Peyer's patch (tissue), 4 donors: ENCODE measurements at regions not wholly inside any gene's neighbourhood (a gene's known extent, or its start where the extent isn't known, plus 50 kb on each side); places are given as distances from the start of the nearest gene placed in this dataset.

Experiments
- DNase-seq, 3 donors: peaks; one replicate each; pipeline ENCODE4 v3.0.0-alpha.2; 2017 to 2019
- H3K27ac ChIP-seq, 4 donors: fragments of 200-600 bp; sonication (generic); one replicate each; pipeline ENCODE4 v1.5.1; 2016 to 2019
- H3K27me3 ChIP-seq, 2 donors: fragments of 200-600 bp; sonication (generic); one replicate each; pipeline ENCODE4 v1.5.1; 2019
- H3K36me3 ChIP-seq, 3 donors: fragments of 200-600 bp; sonication (generic); one replicate each; pipeline ENCODE4 v1.5.1; 2016 to 2019
- H3K4me1 ChIP-seq, 4 donors: fragments of 200-600 bp; sonication (generic); one replicate each; pipeline ENCODE4 v1.5.1; 2016 to 2019
- H3K4me3 ChIP-seq, 4 donors: fragments of 200-600 bp; sonication (generic); 1 replicate in 3 of 4; 2 replicates in 1 of 4; pipeline ENCODE4 v1.5.1; 2016 to 2019; ENCODE audit warnings: mild to moderate bottlenecking in 1 of 4
- H3K9me3 ChIP-seq, 4 donors: fragments of 200-600 bp; sonication (generic); one replicate each; pipeline ENCODE4 v1.5.1; 2016 to 2019; ENCODE audit warnings: mild to moderate bottlenecking in 1 of 4
- CTCF ChIP-seq, 6 experiments: fragments of 450-650 bp in 4 of 6; fragments of 200-600 bp in 2 of 6; sonication (generic) in 1 of 6; IDR thresholded peaks; one replicate each; pipeline ENCODE4 v1.5.1; 2017 to 2019; ENCODE audit warnings: antibody characterized with exemption in 6 of 6, mild to moderate bottlenecking in 3 of 6, moderate library complexity in 1 of 6
- POLR2A ChIP-seq, 2 donors: fragments of 450-650 bp; IDR thresholded peaks; one replicate each; pipeline ENCODE4 v1.5.1; 2017; ENCODE audit warnings: antibody characterized with exemption in 2 of 2, mild to moderate bottlenecking in 2 of 2, moderate library complexity in 2 of 2

GRCh38 chr4:33226133-33226532 lies 2506.0 kb downstream of the PCDH7 start:
- no peaks in the 10 kb centered on the region for H3K36me3 ChIP-seq
- no peaks in the 10 kb centered on the region for H3K9me3 ChIP-seq
- H3K4me1 ChIP-seq: no peaks in the 10 kb centered on the region
- no peak for DNase-seq
- no peak overlapping the region for H3K27ac ChIP-seq
- no peaks in the 10 kb centered on the region for H3K27me3 ChIP-seq
- no peak overlapping the region for H3K4me3 ChIP-seq
- TF ChIP-seq CTCF (IDR thresholded peaks at IDR 0.05): no peak

- H3K27me3 ChIP-seq: no peaks in the 10 kb centered on the region
- H3K36me3 ChIP-seq: no peaks in the 10 kb centered on the region
- no peak for TF ChIP-seq CTCF (IDR thresholded peaks at IDR 0.05)
- no peak for TF ChIP-seq POLR2A (IDR thresholded peaks at IDR 0.05)
- no peak overlapping the region for H3K27ac ChIP-seq
- no peak for DNase-seq
- no peaks in the 10 kb centered on the region for H3K9me3 ChIP-seq
- no peak overlapping the region for H3K4me3 ChIP-seq
- H3K4me1 ChIP-seq: no peaks in the 10 kb centered on the region
These were observed 2506.6 kb downstream of the PCDH7 start for GRCh38 chr4:33226783-33227182.

GRCh38 chr4:33255094-33255493 lies 2534.9 kb downstream of the PCDH7 start:
- H3K27me3 ChIP-seq: no peaks in the 10 kb centered on the region
- H3K4me1 ChIP-seq: no peaks in the 10 kb centered on the region
- no peak overlapping the region for H3K27ac ChIP-seq
- H3K4me3 ChIP-seq: no peak overlapping the region
- H3K36me3 ChIP-seq: no peaks in the 10 kb centered on the region
- no peaks in the 10 kb centered on the region for H3K9me3 ChIP-seq
- TF ChIP-seq POLR2A (IDR thresholded peaks at IDR 0.05) (no peak), CTCF (IDR thresholded peaks at IDR 0.05) (no peak)
- DNase-seq: no peak

GRCh38 chr4:33255507-33255906 lies 2535.3 kb downstream of the PCDH7 start:
- no peaks in the 10 kb centered on the region for H3K36me3 ChIP-seq
- DNase-seq: no peak
- no peaks in the 10 kb centered on the region for H3K4me1 ChIP-seq
- H3K9me3 ChIP-seq: no peaks in the 10 kb centered on the region
- no peak overlapping the region for H3K27ac ChIP-seq
- no peaks in the 10 kb centered on the region for H3K27me3 ChIP-seq
- TF ChIP-seq POLR2A (IDR thresholded peaks at IDR 0.05) (no peak), CTCF (IDR thresholded peaks at IDR 0.05) (no peak)
- H3K4me3 ChIP-seq: no peak overlapping the region

GRCh38 chr4:33262824-33263223 lies 2542.7 kb downstream of the PCDH7 start:
- no peaks in the 10 kb centered on the region for H3K9me3 ChIP-seq
- TF ChIP-seq CTCF (IDR thresholded peaks at IDR 0.05) (no peak), POLR2A (IDR thresholded peaks at IDR 0.05) (no peak)
- DNase-seq: no peak
- H3K27ac ChIP-seq: no peak overlapping the region
- no peaks in the 10 kb centered on the region for H3K36me3 ChIP-seq
- H3K4me3 ChIP-seq: no peak overlapping the region
- H3K4me1 ChIP-seq: no peaks in the 10 kb centered on the region
- no peaks in the 10 kb centered on the region for H3K27me3 ChIP-seq

- no peaks in the 10 kb centered on the region for H3K4me1 ChIP-seq
- H3K27ac ChIP-seq: no peak overlapping the region
- H3K9me3 ChIP-seq: no peaks in the 10 kb centered on the region
- no peaks in the 10 kb centered on the region for H3K36me3 ChIP-seq
- TF ChIP-seq POLR2A (IDR thresholded peaks at IDR 0.05) (no peak), CTCF (IDR thresholded peaks at IDR 0.05) (no peak)
- no peak overlapping the region for H3K4me3 ChIP-seq
- no peak for DNase-seq
- no peaks in the 10 kb centered on the region for H3K27me3 ChIP-seq
These were observed 2548.6 kb downstream of the PCDH7 start for GRCh38 chr4:33268776-33269175.
